ENCODE measurements at regions not wholly inside any gene's neighbourhood (a gene's known extent, or its start where the extent isn't known, plus 50 kb on each side); places are given as distances from the start of the nearest gene placed in this dataset.

GRCh38 chr6:51336185-51336584 is 517.5 kb downstream of the TFAP2B start:
- Histone ChIP-seq H3K27me3 (replicated peaks; ENCODE audit: insufficient read depth, low read depth, low read length, poor library complexity) (no peaks in the 10 kb centered on the region), H3K9me3 (ENCODE audit: low read depth, low read length, poor library complexity, severe bottlenecking) (no peaks in the 10 kb centered on the region), H3K27ac (ENCODE audit: low read depth, low read length, poor library complexity, severe bottlenecking) (no peak overlapping the region), H3K36me3 (ENCODE audit: insufficient read depth, low read length, poor library complexity, severe bottlenecking) (no peaks in the 10 kb centered on the region), H3K4me3 (ENCODE audit: low read depth, low read length, poor library complexity, severe bottlenecking) (no peak overlapping the region), H3K4me1 (ENCODE audit: insufficient read depth, low read length, poor library complexity, severe bottlenecking) (no peaks in the 10 kb centered on the region)
- intact Hi-C loops (cut with micrococcal nuclease; ENCODE audit: unreplicated experiment) = no loop called here
- POLR2A ChIA-PET (ENCODE audit: low non-redundant PET) = no interaction called here
- TF ChIP-seq EZH2 (IDR thresholded peaks at IDR 0.05; ENCODE audit: borderline replicate concordance, low read depth, low read length, poor library complexity, severe bottlenecking) = no peak
- no peak for TF ChIP-seq CTCF (conservative IDR thresholded peaks at IDR 0.05; ENCODE audit: low read depth, low read length)
- CTCF ChIA-PET = no interaction called here
- BruUV-seq (replicated peaks) = no TSS peak
- no peak for DNase-seq (ENCODE audit: low spot score)

GRCh38 chr6:51337277-51337676 is 518.6 kb downstream of the TFAP2B start:
- no peaks in the 10 kb centered on the region for H3K36me3 ChIP-seq (ENCODE audit: insufficient read depth, low read length, poor library complexity, severe bottlenecking)
- TF ChIP-seq CTCF (conservative IDR thresholded peaks at IDR 0.05; ENCODE audit: low read depth, low read length) (no peak), EZH2 (IDR thresholded peaks at IDR 0.05; ENCODE audit: borderline replicate concordance, low read depth, low read length, poor library complexity, severe bottlenecking) (no peak)
- CTCF ChIA-PET = no interaction called here
- H3K9me3 ChIP-seq (ENCODE audit: low read depth, low read length, poor library complexity, severe bottlenecking) = no peaks in the 10 kb centered on the region
- no peak overlapping the region for H3K4me3 ChIP-seq (ENCODE audit: low read depth, low read length, poor library complexity, severe bottlenecking)
- no peaks in the 10 kb centered on the region for H3K27me3 ChIP-seq (replicated peaks; ENCODE audit: insufficient read depth, low read depth, low read length, poor library complexity)
- DNase-seq (ENCODE audit: low spot score) = no peak
- intact Hi-C loops (cut with micrococcal nuclease; ENCODE audit: unreplicated experiment) = no loop called here
- H3K27ac ChIP-seq (ENCODE audit: low read depth, low read length, poor library complexity, severe bottlenecking) = no peak overlapping the region
- POLR2A ChIA-PET (ENCODE audit: low non-redundant PET) = no interaction called here
- H3K4me1 ChIP-seq (ENCODE audit: insufficient read depth, low read length, poor library complexity, severe bottlenecking) = no peaks in the 10 kb centered on the region
- no TSS peak for BruUV-seq (replicated peaks)

GRCh38 chr6:51339108-51339507 is 520.4 kb downstream of the TFAP2B start:
- TF ChIP-seq CTCF (conservative IDR thresholded peaks at IDR 0.05; ENCODE audit: low read depth, low read length) (no peak), EZH2 (IDR thresholded peaks at IDR 0.05; ENCODE audit: borderline replicate concordance, low read depth, low read length, poor library complexity, severe bottlenecking) (no peak)
- intact Hi-C loops (cut with micrococcal nuclease; ENCODE audit: unreplicated experiment) = no loop called here
- DNase-seq (ENCODE audit: low spot score) = no peak
- Histone ChIP-seq H3K4me1 (ENCODE audit: insufficient read depth, low read length, poor library complexity, severe bottlenecking) (no peaks in the 10 kb centered on the region), H3K27ac (ENCODE audit: low read depth, low read length, poor library complexity, severe bottlenecking) (no peak overlapping the region), H3K36me3 (ENCODE audit: insufficient read depth, low read length, poor library complexity, severe bottlenecking) (no peaks in the 10 kb centered on the region), H3K27me3 (replicated peaks; ENCODE audit: insufficient read depth, low read depth, low read length, poor library complexity) (no peaks in the 10 kb centered on the region), H3K4me3 (ENCODE audit: low read depth, low read length, poor library complexity, severe bottlenecking) (no peak overlapping the region), H3K9me3 (ENCODE audit: low read depth, low read length, poor library complexity, severe bottlenecking) (no peaks in the 10 kb centered on the region)
- CTCF ChIA-PET = no interaction called here
- POLR2A ChIA-PET (ENCODE audit: low non-redundant PET) = no interaction called here
- BruUV-seq (replicated peaks) = no TSS peak

All from A673 (cell line).